HCT116 (cell line): ENCODE measurements at regions not wholly inside any gene's neighbourhood (a gene's known extent, or its start where the extent isn't known, plus 50 kb on each side); places are given as distances from the start of the nearest gene placed in this dataset.

Experiments
- ATF3 ChIP-seq: IDR thresholded peaks from 2 replicates; pipeline ENCODE4 v1.6.1; 2012
- CTCF ChIP-seq, 3 experiments: fragments of 200-600 bp in 1 of 3; sonication (generic) in 1 of 3; IDR thresholded peaks in 2 of 3; conservative IDR thresholded peaks in 1 of 3; 2 replicates each; pipeline ENCODE4 v1.5.1; 2012 to 2017; ENCODE audit warnings: low read depth in 2 of 3, low read length in 2 of 3, antibody characterized with exemption in 1 of 3, borderline replicate concordance in 1 of 3, control low read depth in 1 of 3, mild to moderate bottlenecking in 1 of 3, mixed read lengths in 1 of 3, mixed run types in 1 of 3, moderate library complexity in 1 of 3; ENCODE audit not compliant: insufficient read depth in 1 of 3
- ELF1 ChIP-seq: IDR thresholded peaks from 2 replicates; pipeline ENCODE4 v1.6.1; 2012; ENCODE audit warnings: low read depth, borderline replicate concordance
- SIN3A ChIP-seq: IDR thresholded peaks from 2 replicates; pipeline ENCODE4 v1.6.1; 2012; ENCODE audit warnings: low read depth
- SP1 ChIP-seq: IDR thresholded peaks from 2 replicates; pipeline ENCODE4 v1.6.1; 2012; ENCODE audit warnings: low read depth
- ZFX ChIP-seq: fragments of 450-650 bp; IDR thresholded peaks from 2 replicates; pipeline ENCODE4 v1.6.1; 2017
- TF ChIP-seq, protein P1 (sequence below): IDR thresholded peaks from 2 replicates; pipeline ENCODE4 v1.6.1; 2012; ENCODE audit warnings: low read depth

GRCh38 chr1:48068206-48068605 is 71.0 kb upstream of the TRABD2B start:
- TF ChIP-seq, protein P1, sequence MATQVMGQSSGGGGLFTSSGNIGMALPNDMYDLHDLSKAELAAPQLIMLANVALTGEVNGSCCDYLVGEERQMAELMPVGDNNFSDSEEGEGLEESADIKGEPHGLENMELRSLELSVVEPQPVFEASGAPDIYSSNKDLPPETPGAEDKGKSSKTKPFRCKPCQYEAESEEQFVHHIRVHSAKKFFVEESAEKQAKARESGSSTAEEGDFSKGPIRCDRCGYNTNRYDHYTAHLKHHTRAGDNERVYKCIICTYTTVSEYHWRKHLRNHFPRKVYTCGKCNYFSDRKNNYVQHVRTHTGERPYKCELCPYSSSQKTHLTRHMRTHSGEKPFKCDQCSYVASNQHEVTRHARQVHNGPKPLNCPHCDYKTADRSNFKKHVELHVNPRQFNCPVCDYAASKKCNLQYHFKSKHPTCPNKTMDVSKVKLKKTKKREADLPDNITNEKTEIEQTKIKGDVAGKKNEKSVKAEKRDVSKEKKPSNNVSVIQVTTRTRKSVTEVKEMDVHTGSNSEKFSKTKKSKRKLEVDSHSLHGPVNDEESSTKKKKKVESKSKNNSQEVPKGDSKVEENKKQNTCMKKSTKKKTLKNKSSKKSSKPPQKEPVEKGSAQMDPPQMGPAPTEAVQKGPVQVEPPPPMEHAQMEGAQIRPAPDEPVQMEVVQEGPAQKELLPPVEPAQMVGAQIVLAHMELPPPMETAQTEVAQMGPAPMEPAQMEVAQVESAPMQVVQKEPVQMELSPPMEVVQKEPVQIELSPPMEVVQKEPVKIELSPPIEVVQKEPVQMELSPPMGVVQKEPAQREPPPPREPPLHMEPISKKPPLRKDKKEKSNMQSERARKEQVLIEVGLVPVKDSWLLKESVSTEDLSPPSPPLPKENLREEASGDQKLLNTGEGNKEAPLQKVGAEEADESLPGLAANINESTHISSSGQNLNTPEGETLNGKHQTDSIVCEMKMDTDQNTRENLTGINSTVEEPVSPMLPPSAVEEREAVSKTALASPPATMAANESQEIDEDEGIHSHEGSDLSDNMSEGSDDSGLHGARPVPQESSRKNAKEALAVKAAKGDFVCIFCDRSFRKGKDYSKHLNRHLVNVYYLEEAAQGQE, result no peak
- TF ChIP-seq SIN3A (no peak), ATF3 (no peak), SP1 (no peak), CTCF (IDR thresholded peaks at IDR 0.05 in 2 of 3, conservative IDR thresholded peaks at IDR 0.05 in 1 of 3; ENCODE audit: borderline replicate concordance in 1 of 3, insufficient read depth in 1 of 3, low read depth in 2 of 3, low read length in 2 of 3) (no peak), ELF1 (no peak), ZFX (no peak)
